HG02981 (cell line): ENCODE measurements at regions not wholly inside any gene's neighbourhood (a gene's known extent, or its start where the extent isn't known, plus 50 kb on each side); places are given as distances from the start of the nearest gene placed in this dataset.
"Not testable (repeated sequence)": the region's sequence is repeated elsewhere in the genome, so short reads cannot be mapped to it uniquely, and the experiment has no call there.

ENCODE experiments used
- ATAC-seq: cut with Tn5 transposase; IDR thresholded peaks from one replicate; pipeline ENCODE4 v1.9.1; 2021; ENCODE audit warnings: mild to moderate bottlenecking, moderate library complexity; ENCODE audit not compliant: unreplicated experiment

GRCh38 chr2:228369400-228370031 is 188.0 kb upstream of the SPHKAP start:
- no peak for ATAC-seq

- no peak for ATAC-seq
Observed at GRCh38 chr2:228367356-228367755, 185.9 kb upstream of the SPHKAP start.

- ATAC-seq: no peak
Observed at GRCh38 chr2:228359473-228359872, 178.0 kb upstream of the SPHKAP start.

DNA sequence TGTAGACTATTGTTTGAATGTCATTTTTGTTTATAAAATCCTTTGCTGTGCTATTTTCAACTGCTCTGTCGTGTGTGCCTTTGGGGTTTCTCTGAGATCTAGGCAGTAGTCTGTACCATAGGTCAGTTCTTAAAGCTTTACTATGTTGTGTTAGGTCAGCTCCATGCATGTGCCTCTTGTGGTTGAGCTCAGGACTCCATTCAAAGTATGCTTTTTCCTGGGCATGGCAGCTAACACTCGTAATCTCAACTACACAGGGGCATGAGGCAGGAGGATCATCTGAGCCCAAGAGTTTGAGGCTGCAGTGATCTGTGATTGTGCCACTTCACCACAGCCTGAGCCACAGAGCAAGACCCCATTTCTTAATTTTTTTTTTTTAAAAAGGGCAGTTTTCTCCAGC is 174.4 kb upstream of the SPHKAP start:
- no peak for ATAC-seq

DNA sequence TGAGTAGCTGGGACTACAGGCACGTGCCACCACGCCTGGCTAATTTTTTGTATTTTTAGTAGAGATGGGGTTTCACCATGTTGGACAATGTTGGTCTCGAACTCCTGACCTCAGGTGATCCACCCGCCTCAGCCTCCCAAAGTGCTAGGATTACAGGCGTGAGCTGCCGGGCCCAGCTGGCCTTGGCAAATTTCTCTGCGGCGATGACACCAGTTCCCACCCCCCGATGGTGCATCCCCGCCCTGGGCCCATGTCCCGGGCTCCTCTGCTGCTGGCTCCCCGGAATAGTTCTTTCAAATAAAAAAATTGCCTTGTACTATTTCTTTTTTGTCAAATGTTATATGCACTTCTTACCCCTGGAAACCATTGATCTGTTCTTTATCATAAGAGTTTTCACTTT is 171.5 kb upstream of the SPHKAP start:
- not testable (repeated sequence) for ATAC-seq

DNA sequence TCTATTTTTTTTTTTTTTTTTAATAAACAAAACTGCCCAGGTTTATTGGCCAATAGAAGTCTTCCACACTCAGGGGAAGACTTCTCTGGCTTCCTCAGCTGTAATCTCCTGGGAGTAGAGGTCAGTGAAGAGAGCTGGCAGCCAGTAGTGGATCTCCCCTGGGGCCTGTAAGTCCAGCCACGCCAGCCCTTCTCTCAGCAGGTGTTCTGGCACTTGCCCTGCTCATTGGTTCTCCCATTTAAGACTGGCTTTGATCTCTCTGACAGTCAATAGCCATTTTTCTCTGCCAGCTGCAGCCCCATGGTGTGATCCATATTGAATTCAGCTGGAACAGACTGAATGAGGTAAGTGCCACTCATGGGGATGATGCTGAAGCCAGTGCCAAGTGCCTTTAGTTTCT is 170.6 kb upstream of the SPHKAP start:
- no peak for ATAC-seq

GRCh38 chr2:228348516-228349064 is 167.1 kb upstream of the SPHKAP start:
- no peak for ATAC-seq

- no peak for ATAC-seq
Observed at GRCh38 chr2:228344531-228344930, 163.0 kb upstream of the SPHKAP start.

DNA sequence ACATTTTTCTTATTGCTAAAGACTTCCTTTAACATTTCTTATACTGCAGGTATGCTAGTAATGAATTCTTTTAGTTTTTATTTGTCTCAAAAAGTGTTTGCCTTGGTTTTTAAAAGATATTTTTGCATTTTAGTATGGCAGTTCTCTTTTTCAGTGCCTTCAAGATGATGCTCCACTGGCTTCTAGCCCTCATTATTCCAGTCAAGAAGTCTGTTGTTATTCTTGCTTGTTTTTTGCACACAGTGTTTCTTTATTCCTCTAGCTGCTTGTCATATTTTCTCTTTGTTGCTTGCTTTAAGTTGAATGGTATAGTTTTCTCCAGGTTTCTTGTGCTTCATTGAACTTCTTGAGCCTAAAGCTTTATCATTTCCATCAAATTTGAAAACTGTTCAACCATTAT is 158.0 kb upstream of the SPHKAP start:
- ATAC-seq: no peak

DNA sequence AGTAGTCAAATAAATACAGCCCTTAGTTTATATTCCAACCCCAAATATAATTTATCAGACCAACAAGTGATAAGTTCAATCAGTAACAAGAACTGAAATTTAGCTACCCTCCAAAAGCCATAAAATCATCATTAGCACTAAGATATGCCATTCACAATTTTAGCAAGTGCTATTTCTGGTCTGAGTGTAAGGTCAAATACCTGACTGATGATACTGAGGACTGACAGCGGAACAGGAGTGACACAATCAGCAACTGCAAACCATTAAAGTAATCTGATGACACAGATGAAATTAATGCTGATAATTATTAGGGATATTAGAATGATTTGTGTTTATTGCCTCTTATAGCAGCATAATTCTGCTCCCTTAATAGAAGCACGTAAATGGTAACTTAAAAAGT is 152.7 kb upstream of the SPHKAP start:
- ATAC-seq: no peak

DNA sequence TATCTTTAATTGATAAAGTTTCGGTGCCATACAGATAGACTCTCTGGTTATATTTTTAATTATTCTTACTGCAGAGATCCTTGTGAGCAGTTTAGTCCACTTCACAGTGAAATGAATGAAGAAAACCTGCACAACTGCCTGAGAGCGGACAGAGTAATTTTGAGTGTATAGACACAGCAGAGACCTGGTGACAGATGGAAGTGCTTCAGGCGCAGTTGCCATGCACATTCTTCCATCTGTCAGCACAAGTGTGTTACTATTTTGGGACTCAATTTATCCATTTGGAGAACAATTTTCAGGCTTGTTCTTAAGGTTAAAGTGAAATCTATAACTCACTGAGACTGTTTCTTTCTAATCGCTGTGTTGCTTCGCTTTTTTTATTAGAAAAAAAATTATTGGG is 147.8 kb upstream of the SPHKAP start:
- ATAC-seq: no peak

DNA sequence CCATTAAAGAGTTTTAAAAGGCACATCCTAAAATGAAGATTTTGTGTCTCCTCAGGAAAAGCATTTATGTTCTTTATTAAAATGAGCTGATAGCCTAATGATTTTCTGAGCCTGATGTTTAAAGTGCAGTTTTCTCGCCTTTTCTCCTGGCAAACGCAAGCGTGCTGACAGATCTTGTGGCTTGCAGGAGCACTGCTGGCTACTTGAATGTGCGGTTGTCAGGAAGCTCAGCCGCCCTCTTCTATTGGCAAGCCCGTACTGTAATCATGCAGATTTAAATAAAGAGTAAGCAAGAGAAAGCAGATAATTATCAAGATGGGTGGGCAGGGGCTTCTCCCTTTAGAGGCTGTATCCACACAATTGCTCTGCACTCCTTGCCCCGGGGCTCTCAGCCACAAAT is 139.5 kb upstream of the SPHKAP start:
- no peak for ATAC-seq

DNA sequence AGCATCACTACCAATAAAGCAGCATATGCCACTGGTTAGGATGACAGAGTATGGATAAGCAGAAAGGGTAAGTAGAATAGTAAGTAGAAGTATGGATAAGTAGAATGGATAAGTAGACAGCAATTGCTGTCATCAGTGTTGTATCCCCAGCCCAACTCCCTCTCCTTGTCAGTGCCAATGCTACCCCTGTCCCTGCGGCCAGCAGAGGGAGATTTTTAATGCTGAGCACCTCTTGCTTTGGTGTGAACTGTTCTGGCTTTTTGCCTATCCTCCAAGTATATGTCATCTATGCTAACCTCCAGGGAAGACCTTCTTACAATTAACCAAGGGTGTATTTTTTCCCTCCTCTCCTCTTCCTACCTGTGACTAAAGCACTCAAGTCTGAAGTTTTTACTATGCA is 136.7 kb upstream of the SPHKAP start:
- ATAC-seq: no peak

DNA sequence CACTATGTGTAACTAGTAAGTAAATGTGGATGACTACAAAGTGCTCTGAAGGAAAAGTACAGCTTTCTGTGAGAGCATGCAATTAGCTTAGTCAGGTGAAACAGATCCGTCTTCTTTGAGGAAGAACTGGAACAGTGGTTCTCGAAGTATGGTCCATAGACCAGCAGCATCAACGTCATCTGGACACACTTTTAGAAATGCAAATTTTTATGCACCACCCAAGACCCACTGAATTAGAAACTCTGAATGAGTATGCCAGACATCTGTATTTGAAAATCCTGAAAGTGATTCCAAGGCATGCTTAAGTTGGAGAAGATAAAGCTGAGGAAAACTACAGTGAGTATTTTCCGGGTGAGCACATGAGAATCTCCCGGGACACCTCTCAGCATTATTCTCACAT is 130.7 kb upstream of the SPHKAP start:
- ATAC-seq: no peak

GRCh38 chr2:228303960-228304359 is 122.5 kb upstream of the SPHKAP start:
- no peak for ATAC-seq

DNA sequence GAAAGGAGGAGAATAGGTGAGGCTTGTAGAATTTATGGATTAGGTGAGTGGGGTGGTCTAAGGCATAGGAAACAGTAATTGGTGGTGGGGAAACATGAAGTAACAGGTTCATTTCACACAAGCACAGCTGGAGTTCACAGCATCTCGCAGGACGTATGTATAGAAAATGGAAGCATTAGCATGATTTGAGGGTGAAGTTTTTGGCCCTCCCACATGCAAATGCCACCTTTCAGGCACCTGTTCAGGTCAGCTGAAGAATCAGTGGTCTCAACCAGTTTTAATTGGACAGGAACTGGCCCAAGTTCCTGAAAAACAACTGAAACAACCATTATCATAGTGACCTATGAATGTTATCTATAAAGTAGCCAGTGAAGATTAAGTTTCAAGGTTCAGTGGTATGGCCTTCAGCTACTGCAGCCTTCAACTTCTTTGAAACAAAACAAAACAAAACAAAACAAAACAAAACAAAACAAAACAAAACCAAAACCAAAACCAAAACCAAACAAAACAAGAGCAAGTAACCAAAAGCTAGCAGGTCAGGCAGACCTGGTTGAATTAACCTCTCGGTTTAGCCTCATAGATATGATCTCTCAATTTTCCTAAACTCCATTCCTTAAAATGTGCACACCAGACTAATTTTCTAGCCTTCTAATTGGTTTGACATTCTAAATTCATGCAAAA is 102.1 kb upstream of the SPHKAP start:
- no peak for ATAC-seq

DNA sequence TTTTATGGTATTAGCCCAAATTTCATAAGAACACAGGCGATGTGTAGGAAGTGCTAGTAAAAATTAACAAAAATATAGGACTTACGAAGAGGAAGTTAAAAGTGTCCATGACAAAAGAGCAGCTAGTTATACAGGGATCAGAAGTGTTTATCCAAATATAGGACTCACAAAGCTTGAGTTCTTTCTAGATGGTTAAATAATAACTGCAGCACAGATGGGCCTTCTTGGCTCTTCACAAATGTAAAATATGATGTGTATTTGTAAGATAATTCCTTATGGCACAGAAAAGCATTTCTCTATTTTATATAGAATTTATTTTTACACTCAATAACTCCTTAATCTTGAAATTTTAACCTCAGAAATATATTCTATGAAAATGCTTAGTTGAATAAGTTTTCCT is 100.9 kb upstream of the SPHKAP start:
- ATAC-seq: no peak

- no peak for ATAC-seq
Observed at GRCh38 chr2:228273159-228273558, 91.7 kb upstream of the SPHKAP start.

DNA sequence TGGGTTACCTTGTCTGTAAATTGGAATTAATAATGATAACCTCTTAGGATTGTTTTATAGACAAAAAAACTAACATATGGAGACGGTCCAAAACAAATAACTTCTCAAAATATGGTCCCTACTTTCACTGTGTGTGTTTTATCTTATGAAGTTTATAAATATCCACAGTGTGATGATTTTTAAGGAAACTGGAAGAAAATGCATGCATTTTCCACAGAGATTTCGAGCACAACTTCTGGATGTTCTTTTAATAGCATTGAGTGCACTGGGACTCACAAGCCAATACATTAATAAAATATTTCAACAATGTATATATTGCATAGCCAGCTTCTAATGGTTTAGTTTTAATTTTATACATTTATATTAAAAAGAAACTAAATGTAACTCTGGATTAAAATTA is 87.9 kb upstream of the SPHKAP start:
- ATAC-seq: no peak

GRCh38 chr2:228268756-228269155 is 87.3 kb upstream of the SPHKAP start:
- no peak for ATAC-seq

GRCh38 chr2:228268301-228268700 is 86.8 kb upstream of the SPHKAP start:
- no peak for ATAC-seq

GRCh38 chr2:228263156-228263555 is 81.7 kb upstream of the SPHKAP start:
- ATAC-seq: no peak

DNA sequence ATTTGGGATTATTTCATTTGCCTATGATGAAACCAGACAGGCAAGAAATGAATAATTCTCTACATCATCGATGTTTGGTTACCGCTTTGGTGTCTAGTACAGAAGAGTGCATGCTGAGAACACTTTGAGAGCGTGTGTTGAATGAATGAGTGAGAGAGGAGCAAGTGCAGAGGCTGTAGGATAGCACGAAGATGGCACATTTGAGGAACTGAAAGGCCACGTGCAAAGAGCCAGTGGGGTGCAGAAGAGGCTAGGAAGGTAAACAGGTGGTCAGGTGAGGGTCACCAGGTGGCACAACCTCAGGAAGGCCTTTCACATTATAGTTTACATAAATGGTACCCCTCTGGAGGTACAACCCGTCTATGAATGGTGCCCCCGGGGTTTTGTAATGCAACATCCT is 80.1 kb upstream of the SPHKAP start:
- ATAC-seq: no peak
